ENCODE measurements at regions not wholly inside any gene's neighbourhood (a gene's known extent, or its start where the extent isn't known, plus 50 kb on each side); places are given as distances from the start of the nearest gene placed in this dataset.

DNA sequence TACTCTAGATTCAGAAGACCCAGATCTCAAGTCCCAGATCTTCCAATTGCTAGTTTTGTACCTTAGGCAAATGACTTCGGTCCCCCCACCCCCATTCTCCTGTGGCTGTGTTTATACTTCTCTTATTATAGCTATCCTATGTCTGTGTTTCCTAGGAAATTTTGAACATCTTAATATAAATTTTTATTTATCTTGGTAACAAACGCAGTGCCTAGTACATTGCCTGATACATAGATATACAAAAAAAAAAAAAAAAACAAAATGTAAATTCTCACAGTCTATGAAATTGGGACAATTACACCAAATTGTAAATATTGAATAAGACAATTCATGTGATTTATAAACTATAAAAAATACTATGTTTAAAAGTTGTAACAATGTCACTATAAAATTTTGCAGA lies 84.1 kb upstream of the SLC44A3 start:
- in situ Hi-C loops (cut with MboI; ENCODE audit: low pct_unique_long_range_greater_than_20kb, low sequenced_read_pairs, unreplicated experiment) = no loop called here
- TF ChIP-seq, protein P1, sequence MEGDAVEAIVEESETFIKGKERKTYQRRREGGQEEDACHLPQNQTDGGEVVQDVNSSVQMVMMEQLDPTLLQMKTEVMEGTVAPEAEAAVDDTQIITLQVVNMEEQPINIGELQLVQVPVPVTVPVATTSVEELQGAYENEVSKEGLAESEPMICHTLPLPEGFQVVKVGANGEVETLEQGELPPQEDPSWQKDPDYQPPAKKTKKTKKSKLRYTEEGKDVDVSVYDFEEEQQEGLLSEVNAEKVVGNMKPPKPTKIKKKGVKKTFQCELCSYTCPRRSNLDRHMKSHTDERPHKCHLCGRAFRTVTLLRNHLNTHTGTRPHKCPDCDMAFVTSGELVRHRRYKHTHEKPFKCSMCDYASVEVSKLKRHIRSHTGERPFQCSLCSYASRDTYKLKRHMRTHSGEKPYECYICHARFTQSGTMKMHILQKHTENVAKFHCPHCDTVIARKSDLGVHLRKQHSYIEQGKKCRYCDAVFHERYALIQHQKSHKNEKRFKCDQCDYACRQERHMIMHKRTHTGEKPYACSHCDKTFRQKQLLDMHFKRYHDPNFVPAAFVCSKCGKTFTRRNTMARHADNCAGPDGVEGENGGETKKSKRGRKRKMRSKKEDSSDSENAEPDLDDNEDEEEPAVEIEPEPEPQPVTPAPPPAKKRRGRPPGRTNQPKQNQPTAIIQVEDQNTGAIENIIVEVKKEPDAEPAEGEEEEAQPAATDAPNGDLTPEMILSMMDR (IDR thresholded peaks at IDR 0.05; ENCODE audit: extremely low read depth, insufficient read depth, missing control alignments) = no peak
- DNase-seq (ENCODE audit: low spot score) = no peak

DNA sequence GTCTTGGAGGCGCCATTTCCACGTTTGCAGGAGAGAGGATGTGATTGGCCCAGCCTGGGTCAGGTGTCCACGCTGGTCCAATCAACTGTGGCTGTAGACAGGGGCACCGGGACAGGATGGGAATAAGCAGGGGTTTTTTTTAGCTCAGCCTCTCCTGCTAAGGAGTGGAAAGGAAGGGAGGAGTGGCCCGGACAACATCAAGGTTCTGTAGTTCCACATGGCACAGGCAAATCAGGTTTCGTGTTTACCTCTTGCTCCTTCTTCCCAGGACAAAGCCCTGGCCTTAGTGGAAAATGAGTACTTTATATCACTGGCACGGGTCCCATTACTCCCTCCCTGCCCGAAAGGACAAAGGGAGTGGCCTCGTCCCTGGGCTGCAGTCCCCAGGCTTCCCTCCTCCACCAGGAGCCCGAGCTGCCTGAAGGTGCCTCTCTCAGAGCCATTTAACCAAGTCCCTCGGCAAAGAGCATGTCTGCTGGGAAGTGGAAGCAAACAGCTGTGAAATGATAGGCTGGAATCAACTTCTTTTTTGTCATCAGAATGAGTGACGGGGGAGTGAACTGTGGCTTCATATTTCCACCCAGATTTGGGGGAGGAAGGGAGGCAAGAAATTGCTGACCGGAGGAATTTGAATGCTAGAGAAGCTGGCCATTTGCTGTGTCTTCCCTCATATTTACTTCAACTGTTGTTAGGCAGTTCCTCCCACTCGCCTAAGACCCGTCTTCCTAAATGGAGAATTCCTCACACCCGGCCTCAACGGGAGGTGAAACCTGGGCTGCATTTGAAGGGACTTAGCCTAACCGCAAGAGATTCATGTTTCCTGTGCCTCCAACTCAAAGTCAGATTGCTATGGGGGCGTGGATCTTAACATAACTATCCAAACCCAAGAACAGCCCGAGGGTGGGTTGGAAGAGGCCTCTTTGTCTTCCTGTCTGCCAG lies 84.9 kb upstream of the SLC44A3 start:
- TF ChIP-seq, protein P1 (IDR thresholded peaks at IDR 0.05; ENCODE audit: extremely low read depth, insufficient read depth, missing control alignments) = no peak
- in situ Hi-C loops (cut with MboI; ENCODE audit: low pct_unique_long_range_greater_than_20kb, low sequenced_read_pairs, unreplicated experiment) = no loop called here
- no peak for DNase-seq (ENCODE audit: low spot score)

DNA sequence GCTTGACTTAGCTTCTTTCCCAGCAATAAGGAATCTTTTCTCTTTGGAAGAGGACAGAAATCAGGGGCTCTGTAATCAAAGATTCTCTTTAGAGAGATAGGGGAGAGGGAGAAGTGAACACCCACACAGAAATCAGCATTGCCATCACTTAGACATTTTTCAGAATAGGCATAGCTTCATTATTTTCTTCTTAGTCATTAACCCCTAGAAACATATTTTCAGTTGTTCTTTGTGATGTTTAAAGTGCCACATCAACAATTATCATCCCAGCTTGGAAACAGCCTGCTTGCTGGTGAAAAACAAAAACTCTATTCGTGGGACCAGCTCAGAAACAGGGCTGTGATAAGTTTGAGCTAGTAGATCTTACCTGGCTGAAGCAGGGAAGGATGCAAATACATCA lies 88.3 kb upstream of the SLC44A3 start:
- TF ChIP-seq, protein P1 (IDR thresholded peaks at IDR 0.05; ENCODE audit: extremely low read depth, insufficient read depth, missing control alignments) = no peak
- no peak for DNase-seq (ENCODE audit: low spot score)
- in situ Hi-C loops (cut with MboI; ENCODE audit: low pct_unique_long_range_greater_than_20kb, low sequenced_read_pairs, unreplicated experiment) = no loop called here

DNA sequence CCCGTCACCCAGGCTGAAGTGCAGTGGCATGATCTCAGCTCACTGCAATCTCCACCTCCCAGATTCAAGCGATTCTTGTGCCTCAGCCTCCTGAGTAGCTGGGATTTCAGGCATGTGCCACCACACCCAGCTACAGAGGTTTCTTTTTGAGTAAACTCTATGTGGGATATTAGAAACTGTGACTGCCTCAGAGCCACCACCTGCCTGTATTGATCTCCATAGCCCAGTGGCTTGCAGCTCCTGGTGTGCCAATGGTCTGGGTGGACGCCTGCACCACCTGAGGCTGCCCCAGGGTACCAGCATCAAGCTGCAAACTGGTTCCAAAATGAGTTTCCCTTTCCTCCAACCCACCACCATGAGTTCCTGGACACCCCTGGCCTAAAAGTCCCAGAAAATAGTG lies 89.7 kb upstream of the SLC44A3 start:
- TF ChIP-seq, protein P1 (IDR thresholded peaks at IDR 0.05; ENCODE audit: extremely low read depth, insufficient read depth, missing control alignments) = no peak

DNA sequence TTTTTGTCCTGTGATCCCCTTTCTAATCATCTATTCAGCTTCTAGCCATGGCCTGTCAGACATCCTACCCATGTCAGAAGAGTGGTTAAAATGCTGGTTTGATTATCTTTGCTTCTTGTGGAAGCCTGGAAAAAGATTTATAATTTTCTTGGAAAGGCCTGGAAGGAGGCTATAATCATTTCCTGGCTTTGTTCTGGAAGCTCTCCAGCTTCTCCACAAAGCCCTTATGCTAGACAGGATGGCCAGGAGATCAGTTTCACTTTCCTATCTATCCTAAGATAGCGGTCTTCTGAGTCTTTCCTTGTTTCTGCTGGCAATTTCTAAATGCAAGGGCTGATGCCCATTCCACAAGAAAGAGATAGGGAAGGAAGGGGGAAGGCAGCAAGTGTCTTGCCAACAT lies 90.9 kb upstream of the SLC44A3 start:
- TF ChIP-seq, protein P1 (IDR thresholded peaks at IDR 0.05; ENCODE audit: extremely low read depth, insufficient read depth, missing control alignments) = no peak
- in situ Hi-C loops (cut with MboI; ENCODE audit: low pct_unique_long_range_greater_than_20kb, low sequenced_read_pairs, unreplicated experiment) = no loop called here
- no peak for DNase-seq (ENCODE audit: low spot score)

More for the DNA sequence above, 89.7 kb upstream of the SLC44A3 start:
- in situ Hi-C loops (cut with MboI; ENCODE audit: low pct_unique_long_range_greater_than_20kb, low sequenced_read_pairs, unreplicated experiment) = no loop called here
- no peak for DNase-seq (ENCODE audit: low spot score)

DNA sequence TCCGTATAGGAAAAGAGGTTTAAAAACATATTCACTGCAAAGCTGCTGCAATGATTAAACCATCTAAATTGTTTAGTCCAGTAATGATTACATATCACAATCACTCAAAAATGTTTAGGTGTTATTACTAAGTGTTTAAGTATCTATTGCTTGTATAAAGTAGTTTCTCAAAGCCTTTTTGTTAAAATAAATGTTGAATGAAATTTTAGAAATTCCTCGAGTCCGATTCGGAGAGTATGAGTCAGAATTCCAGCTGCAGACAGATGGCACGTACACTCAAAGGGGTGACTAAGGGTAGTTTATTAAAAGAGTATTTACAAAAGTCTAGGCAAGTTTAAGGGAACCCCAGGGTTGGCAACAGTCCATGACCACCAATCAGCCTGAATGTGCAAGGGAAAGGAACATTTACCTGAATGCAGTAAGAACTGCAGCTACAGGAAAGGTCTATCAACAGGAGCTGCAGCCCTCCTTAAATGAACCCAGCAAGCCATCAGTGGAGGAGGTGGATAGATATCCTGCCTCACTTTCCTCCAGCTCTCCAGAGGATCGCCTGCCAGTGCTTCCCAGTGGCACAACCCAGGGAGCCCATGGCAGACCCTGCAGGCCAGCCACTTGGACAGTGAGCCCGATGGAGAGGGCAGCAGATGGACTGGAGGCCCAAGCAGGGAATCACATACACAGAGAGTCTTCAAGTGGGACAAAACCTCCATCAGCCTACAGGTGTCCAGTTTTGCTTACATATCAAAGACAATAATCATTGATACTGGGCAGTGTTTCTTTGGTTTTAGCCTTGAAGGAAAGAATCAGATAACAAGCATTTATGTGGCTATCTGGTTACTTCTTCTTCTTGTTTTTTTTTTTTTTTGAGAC lies 92.1 kb upstream of the SLC44A3 start:
- in situ Hi-C loops (cut with MboI; ENCODE audit: low pct_unique_long_range_greater_than_20kb, low sequenced_read_pairs, unreplicated experiment) = no loop called here
- TF ChIP-seq, protein P1 (IDR thresholded peaks at IDR 0.05; ENCODE audit: extremely low read depth, insufficient read depth, missing control alignments) = no peak
- DNase-seq (ENCODE audit: low spot score) = no peak

Data from GM13977 (cell line).